ENCODE measurements at regions not wholly inside any gene's neighbourhood (a gene's known extent, or its start where the extent isn't known, plus 50 kb on each side); places are given as distances from the start of the nearest gene placed in this dataset.

GRCh38 chr21:43270800-43271301 lies 102.0 kb downstream of the CRYAA start:
- TF ChIP-seq CTCF (IDR thresholded peaks at IDR 0.05 in 4 of 5, conservative IDR thresholded peaks at IDR 0.05 in 1 of 5) (no peak), POLR2A (IDR thresholded peaks at IDR 0.05) (no peak)

Data from gastrocnemius medialis (tissue), 4 donors.